H1 (cell line): ENCODE measurements at regions not wholly inside any gene's neighbourhood (a gene's known extent, or its start where the extent isn't known, plus 50 kb on each side); places are given as distances from the start of the nearest gene placed in this dataset.

Source experiments
- CBX8 ChIP-seq: fragments of 300-800, 300-1000 bp; sonication (generic); IDR thresholded peaks from 2 replicates; pipeline ENCODE4 v1.7.1; 2016; ENCODE audit warnings: low read depth, low read length, borderline replicate concordance
- CHD2 ChIP-seq: IDR thresholded peaks from 2 replicates; pipeline ENCODE4 v1.6.1; 2012; ENCODE audit warnings: low read length, improper control_type of control experiment
- FOSL1 ChIP-seq: IDR thresholded peaks from 2 replicates; pipeline ENCODE4 v1.6.1; 2011; ENCODE audit warnings: mild to moderate bottlenecking, low read depth, low read length, moderate library complexity; ENCODE audit not compliant: insufficient read depth
- GTF2F1 ChIP-seq: IDR thresholded peaks from 2 replicates; pipeline ENCODE4 v1.6.1; 2012; ENCODE audit warnings: low read depth, low read length, improper control_type of control experiment, borderline replicate concordance
- JUN ChIP-seq: IDR thresholded peaks from 2 replicates; pipeline ENCODE4 v1.6.1; 2011; ENCODE audit warnings: low read depth, mild to moderate bottlenecking, improper control_type of control experiment, low read length
- POLR2A ChIP-seq, 2 experiments: IDR thresholded peaks; 1 replicate in 1 of 2; 2 replicates in 1 of 2; pipeline ENCODE4 v1.6.1; 2011; ENCODE audit warnings: low read depth in 2 of 2, low read length in 2 of 2, mild to moderate bottlenecking in 2 of 2; ENCODE audit errors: control extremely low read depth in 1 of 2
- SP1 ChIP-seq: IDR thresholded peaks from 2 replicates; pipeline ENCODE4 v1.6.1; 2011; ENCODE audit warnings: low read depth, low read length
- TF ChIP-seq, protein P1 (sequence below), 3 experiments: IDR thresholded peaks; 1 replicate in 2 of 3; 2 replicates in 1 of 3; pipeline versions ENCODE4 v1.5.1 to v1.6.1; 2011; ENCODE audit warnings: low read length in 3 of 3, mild to moderate bottlenecking in 3 of 3, inconsistent platforms in 2 of 3, low read depth in 1 of 3, moderate library complexity in 1 of 3; ENCODE audit not compliant: insufficient read depth in 1 of 3; ENCODE audit errors: control extremely low read depth in 1 of 3
- TF ChIP-seq, protein P2 (sequence below): IDR thresholded peaks from 2 replicates; pipeline ENCODE4 v1.6.1; 2011; ENCODE audit warnings: low read depth, mild to moderate bottlenecking, low read length; ENCODE audit not compliant: insufficient read depth

GRCh38 chr16:22624038-22624799 lies 113.5 kb downstream of the NPIPB5 start:
- no peak for TF ChIP-seq POLR2A (IDR thresholded peaks at IDR 0.05; ENCODE audit: control extremely low read depth in 1 of 2, low read depth in 2 of 2, low read length in 2 of 2)
- no peak for TF ChIP-seq CBX8
- TF ChIP-seq, protein P1, sequence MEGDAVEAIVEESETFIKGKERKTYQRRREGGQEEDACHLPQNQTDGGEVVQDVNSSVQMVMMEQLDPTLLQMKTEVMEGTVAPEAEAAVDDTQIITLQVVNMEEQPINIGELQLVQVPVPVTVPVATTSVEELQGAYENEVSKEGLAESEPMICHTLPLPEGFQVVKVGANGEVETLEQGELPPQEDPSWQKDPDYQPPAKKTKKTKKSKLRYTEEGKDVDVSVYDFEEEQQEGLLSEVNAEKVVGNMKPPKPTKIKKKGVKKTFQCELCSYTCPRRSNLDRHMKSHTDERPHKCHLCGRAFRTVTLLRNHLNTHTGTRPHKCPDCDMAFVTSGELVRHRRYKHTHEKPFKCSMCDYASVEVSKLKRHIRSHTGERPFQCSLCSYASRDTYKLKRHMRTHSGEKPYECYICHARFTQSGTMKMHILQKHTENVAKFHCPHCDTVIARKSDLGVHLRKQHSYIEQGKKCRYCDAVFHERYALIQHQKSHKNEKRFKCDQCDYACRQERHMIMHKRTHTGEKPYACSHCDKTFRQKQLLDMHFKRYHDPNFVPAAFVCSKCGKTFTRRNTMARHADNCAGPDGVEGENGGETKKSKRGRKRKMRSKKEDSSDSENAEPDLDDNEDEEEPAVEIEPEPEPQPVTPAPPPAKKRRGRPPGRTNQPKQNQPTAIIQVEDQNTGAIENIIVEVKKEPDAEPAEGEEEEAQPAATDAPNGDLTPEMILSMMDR (IDR thresholded peaks at IDR 0.05; ENCODE audit: control extremely low read depth in 1 of 3, insufficient read depth in 1 of 3, low read depth in 1 of 3, low read length in 3 of 3) = no peak
- TF ChIP-seq JUN = no peak
- TF ChIP-seq, protein P2, sequence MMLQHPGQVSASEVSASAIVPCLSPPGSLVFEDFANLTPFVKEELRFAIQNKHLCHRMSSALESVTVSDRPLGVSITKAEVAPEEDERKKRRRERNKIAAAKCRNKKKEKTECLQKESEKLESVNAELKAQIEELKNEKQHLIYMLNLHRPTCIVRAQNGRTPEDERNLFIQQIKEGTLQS = no peak
- TF ChIP-seq SP1 = no peak
- TF ChIP-seq CHD2 = no peak
- TF ChIP-seq FOSL1 = no peak
- no peak for TF ChIP-seq GTF2F1
